Embryonic facial prominence (tissue), 1 donor: ENCODE measurements at regions not wholly inside any gene's neighbourhood (a gene's known extent, or its start where the extent isn't known, plus 50 kb on each side); places are given as distances from the start of the nearest gene placed in this dataset.

Experiments used
- DNase-seq: peaks from one replicate; pipeline ENCODE4 v3.0.0-alpha.2; 2016; ENCODE audit errors: extremely low spot score

DNA sequence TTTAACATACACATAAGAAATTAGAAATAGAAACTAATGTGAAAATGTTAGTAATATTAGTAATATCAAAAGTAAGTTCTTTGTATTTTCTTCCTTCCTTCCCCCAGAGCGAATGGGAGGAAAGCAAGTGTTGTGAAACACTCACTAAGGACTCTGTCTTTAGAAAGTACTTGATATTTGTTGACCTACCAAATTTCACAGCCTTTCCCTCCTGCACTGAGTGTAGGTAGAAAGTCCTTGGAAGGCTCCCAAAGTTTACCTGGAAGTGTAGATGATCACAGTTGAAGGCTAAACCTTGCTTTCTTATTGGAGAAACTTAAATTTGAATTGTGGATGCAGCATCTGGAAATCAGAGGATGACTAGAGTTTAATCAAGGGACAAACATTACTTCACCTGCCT is 1459.5 kb upstream of the SPRY2 start:
- DNase-seq: no peak

DNA sequence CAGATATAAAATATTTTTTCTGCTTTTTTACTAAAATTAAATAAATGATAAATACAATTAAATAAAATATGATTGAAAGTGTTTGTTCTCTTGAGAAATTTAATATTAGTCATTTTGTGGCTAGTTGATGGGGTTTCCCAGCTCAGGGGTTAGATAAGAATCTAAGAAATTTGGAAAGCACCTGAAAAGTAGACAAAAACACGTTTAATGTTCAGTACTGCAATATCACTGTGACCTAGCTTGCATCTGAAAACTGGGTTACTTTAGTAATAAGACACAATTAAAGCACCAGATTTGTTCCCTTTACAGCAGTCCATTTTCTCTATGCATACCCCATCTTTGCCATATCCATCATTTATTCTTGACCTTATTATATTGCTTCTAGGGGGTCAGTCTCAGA is 1454.8 kb upstream of the SPRY2 start:
- DNase-seq: no peak

DNA sequence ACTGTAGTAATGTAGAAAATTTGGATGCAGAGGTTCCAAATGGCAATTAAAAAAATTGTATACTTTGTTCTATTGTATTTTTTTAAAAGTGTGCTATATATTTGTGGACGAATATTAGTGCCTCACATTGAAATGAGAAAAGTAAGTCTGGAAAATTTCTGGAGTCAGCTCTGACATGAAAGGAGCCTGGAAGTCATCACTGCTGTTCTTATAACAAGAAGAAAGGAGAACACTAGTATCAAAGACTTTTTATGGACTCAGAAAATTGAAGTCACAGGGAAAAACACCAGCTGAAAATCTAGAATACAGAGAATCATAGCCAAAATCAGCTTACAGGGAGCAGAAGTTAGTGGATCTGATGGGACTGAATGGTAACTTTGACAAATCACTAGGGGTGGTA is 1450.7 kb upstream of the SPRY2 start:
- no peak for DNase-seq

DNA sequence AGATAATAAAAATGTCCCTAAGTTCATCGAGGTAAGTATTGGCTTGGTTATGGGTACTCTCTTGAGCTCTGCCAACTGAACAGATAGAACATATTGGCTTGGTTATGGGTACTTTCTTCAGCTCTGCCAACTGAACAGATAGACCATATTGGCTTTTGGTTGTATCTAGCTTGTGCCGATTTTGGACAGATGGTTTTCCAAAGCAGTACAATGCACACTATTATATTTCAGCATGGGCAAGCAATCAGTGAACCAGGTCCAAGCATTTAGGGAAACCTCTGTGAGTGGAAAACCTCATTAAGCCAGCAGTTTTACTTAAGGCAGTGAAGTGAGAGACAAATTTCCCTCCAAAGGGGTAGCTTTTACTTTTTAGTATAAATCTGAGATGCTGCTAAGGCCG is 1440.5 kb upstream of the SPRY2 start:
- no peak for DNase-seq

DNA sequence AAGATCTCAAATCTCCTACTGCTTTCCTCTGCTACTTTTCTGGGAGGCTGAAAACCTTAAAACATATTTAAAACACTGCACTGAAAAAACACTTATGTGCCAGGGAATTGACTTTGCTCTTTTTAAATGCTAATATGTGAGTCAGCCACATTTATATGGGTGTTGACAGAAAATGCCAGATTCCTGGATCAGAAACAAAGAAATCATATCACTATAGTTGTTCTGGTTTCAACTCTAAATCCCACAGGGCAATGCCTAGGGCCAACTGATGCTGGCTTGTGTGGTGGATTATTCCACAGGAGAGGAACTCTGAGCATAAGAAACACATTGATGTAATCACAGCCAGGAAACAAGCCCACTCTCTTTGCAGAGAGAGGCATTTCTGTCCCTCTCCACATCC is 1439.0 kb upstream of the SPRY2 start:
- DNase-seq: no peak

DNA sequence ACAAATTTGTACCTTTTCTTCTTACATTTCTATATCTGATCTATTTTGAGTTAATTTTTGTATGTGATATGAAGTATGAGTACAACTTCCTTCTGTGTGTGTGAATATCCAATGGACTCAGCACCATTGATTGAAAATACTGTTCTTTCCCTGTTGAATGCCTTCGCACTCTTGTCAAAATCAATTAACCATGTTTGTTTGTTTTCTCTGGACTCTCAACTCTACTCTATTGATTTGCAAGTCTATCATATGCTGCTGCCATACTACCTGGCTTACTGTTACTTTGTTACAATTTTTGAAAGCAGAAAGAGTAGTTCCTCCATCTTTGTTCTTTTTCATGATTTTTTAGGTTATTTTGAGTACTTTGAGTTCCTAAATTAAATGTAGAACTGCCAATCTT is 1437.4 kb upstream of the SPRY2 start:
- no peak for DNase-seq

DNA sequence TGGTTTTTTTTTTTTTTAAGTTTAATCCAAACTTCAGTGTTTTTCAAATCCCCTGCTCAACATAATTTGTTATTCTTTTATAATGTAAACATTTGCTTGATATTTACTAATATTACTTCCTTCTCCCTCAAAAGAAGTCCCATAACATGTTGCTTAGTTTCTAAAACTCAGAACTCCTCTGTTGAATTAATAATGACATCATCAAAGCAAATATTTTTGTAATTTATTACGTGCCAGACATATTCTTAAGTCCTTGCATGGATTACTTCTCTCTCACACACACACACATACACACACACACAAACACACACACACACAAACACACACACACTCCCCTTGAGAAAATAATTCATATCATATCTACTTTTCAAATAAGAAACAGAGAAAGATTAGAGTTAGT is 1432.3 kb upstream of the SPRY2 start:
- no peak for DNase-seq

DNA sequence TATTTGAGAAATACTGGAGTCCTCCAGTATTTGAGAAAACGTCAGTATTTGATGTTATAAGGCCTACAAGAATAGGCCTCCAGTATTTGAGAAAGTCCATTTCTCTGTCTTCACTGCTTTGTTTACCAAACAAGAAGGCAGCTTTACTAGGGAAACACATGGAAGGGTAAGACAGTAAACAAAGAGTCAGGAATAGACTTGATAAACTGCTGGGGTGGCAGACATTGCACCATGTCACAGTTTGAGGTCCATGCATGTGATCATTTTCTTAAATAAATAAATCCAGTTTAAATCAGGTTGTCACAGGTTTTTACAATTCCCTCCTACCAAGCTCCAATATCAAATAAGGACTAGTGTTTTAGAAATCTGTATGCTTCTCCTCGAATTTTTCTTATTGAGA is 1431.0 kb upstream of the SPRY2 start:
- no peak for DNase-seq

DNA sequence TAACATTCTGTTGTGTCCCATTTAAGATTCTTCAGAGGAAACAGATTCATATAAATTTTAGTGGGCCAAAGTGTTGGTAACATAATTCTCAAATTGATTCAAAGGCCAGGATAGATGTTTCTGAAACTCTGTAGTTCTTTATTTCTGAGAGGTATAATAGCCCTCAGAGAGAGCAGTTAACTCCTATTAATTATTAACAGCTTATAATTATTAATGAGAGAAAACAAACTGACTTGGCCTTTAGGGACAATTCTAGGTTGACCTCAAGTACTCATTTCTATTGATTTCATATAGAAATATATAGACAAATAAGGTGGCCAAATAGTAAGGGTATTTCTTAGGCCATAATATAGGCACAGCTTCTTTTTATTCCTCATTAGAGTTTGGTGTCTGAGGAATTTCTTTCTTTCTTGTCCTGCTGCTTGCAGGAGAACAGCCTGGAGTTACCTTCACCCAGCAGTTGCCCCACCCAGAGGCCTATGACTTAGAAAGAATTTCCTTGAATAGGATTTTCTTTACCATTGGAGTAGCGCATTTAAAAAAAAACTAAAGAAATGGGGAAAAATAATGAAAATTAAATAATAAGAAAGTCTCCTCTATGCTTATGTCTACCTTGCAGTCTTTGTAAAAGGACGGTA is 1430.1 kb upstream of the SPRY2 start:
- no peak for DNase-seq

DNA sequence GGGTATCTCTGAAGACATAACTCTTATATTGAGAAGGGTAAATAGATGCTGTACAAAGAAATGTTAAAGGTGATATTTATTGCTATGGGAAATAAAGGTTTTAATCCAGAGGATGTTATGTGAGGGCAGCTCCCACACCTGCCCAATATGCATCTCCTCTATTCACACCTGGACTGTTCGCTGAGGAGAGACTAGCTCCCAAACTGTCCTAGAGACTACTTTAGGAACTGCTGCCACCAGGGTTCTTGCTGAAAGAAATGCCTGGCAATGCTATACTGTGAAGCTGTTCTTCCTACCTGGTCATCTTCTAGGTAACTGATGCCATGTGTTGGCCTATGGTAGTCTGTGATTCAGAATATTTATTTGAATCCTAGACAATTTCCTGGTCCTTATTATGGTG is 1421.5 kb upstream of the SPRY2 start:
- DNase-seq: no peak

DNA sequence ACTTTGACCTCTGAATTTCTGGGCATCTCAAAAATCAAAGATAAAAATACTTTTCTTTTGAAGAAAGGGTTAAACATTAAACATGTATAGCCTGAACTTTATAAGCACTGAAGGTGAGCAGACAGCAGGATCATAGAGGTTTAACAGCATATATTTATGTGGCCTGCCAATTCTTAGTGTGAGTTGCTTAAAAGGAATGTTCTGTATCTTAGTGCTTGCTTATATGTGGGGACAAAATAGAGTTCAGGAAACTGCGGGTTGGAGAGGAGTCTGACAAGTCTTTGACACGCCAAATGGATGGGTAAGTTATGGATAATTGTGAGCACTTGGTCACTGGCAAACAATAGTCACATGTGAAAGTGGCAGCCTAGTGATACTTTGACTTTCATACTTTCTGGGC is 1419.4 kb upstream of the SPRY2 start:
- DNase-seq: no peak

DNA sequence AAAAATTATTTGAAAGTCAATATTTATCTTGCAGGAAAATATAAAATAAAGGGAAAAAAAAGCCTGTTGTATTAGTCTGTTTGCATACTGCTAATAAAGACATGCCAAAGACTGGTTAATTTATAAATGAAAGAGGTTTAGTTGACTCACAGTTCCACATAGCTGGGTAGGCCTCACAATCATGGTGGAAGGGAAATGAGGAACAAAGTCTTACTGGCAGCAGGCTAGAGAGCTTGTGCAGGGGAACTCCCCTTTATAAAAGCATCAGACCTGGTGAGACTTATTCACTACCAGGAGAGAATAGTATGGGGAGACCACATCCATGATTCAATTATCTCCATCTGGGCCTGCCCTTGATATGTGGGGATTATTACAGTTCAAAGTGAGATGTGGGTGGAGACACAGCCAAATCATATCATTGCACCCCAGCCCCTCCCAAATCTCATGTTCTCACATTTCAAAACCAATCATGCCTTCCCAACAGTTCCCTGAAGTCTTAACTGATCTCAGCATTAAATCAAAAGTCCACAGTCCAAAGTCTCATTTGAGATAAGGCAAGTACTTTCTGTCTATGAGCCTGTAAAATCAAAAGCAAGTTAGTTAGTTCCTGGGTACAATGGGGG is 1416.5 kb upstream of the SPRY2 start:
- no peak for DNase-seq

DNA sequence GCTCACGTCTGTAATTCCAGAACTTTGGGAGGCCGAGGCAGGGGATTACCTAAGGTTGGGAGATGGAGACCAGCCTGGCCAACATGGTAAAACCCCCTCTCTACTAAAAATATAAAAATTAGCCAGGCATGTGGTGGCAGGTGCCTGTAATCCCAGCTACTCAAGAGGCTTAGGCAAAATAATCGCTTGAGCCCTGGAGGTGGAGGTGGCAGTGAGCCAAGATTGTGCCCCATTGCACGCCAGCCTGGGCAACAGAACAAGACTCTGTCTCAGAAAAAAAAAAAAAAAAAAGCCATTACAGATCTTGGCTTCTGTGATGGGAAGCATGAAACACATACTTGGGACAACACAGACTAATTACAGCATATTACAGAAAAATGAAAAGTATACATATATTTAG is 1404.5 kb upstream of the SPRY2 start:
- no peak for DNase-seq

DNA sequence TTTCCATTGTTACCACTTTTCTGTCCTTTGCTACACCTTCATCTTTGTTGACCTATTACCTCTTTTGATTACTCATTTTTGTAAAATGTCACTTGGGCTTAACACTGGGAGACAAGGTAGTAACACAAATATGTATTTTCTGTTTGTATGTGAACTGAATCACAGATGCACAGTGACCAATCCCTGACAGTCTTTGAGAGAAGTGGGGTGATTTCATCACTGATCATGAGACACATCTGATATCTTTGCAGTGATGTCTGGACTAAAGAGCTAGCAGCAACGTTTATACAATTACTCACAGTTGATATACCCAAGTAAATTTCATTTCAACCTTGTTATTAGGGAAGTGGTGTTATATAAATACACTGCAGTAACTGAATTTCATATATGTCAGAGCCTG is 1397.4 kb upstream of the SPRY2 start:
- DNase-seq: no peak

DNA sequence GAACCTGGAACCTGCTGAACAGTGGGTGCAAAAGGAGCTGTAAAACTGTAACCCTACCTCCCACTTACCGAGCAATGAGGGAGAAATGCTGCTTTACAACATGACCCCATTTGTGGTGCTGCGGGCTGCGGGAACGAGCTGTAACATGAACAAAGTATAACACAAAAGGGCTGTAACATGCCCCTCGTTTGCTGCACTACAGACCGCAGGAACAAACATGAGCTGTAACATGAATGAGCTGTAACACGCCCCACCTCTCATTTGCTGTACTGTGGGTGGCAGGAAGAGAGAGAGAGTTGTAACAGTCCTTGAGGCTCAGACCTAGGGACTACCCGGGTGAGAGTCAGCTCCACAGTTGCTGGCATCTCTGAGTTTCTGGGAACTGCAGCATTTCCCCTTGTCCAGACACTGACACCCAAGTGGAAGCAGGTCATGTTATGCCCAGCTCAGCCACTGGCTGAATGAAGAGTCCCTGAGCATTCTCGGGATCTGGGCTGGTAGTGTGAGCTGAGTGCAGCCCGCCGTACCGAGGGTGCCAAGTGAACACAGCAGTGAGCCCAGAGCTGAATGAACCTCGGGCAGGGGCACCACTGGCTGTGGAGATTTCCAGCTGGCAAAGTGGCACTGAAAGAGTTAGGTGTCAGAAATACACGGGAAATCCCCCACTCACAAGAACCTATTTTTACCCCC is 1385.3 kb upstream of the SPRY2 start:
- DNase-seq: no peak

DNA sequence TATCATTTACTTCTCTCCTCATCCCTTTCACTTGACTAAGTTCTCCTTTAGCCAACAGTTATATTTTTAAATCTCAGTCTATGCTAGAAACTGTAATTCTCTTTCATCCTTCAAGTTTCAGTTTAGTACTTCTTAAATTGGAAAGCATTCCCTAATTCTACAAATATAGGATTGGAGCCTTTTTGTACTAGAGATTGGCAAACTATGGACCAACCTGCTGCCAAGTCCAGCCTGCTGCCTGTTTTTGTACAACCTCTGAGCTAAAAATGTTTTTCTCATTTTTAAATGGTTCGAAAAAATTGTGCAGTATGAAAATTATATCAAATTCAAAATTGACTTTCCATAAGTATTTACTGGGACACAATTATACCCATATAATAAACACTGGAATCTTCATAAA is 1381.5 kb upstream of the SPRY2 start:
- DNase-seq: no peak

DNA sequence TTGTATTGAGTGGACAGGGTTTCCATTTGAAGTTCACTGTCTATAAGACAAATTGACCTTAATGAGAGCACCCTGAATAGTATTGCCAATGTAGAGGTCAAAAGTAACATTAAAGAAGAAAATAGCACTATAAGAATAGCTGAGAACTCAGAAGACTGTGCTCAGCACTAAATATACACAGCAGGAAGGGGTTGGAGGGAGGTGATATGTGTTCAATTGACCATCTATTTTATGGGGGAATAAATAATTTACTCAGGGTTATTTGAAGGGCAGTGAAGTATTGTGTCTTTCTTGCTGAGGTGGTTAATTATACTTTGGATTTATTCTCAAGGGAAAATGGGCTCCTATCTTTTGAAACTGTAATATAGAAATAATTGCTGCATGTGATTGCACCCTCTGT is 1380.5 kb upstream of the SPRY2 start:
- no peak for DNase-seq

DNA sequence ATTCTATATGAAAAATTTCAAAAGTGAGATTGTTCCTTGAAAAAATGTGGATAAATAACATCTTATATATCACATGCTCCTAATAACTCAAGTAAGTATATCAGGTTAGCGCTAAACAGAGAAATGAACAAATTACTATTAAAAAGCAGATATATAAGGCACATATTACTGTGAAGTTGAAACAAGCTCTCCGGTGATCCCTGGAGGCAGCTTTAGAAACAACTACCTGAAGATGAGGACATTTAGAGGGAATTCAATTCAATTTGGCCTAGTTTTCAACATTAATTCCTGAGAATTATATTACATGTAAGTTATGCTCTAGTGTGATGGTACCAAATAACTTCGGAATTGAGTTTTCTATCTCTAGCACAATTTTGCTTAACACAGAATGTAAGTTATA is 1373.6 kb upstream of the SPRY2 start:
- no peak for DNase-seq

DNA sequence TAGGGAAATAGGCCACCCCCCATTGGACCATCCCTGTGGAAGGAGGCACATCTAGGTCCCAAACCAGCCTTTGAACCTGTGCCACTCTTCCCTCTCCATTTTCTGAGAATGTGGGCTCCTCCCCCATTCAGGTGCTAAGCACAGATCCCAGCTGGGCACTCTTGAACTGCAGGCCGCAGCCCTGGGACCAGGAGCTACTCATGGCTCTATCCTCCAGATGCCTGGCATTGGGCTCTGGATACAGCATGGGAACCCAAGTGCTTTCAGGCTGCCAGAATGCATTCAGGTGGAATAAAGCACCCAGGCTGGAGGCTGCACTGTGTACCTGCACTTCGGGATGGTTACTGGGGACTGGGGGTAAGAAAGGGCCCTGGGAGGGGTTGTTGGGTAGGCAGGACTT is 1372.3 kb upstream of the SPRY2 start:
- no peak for DNase-seq

DNA sequence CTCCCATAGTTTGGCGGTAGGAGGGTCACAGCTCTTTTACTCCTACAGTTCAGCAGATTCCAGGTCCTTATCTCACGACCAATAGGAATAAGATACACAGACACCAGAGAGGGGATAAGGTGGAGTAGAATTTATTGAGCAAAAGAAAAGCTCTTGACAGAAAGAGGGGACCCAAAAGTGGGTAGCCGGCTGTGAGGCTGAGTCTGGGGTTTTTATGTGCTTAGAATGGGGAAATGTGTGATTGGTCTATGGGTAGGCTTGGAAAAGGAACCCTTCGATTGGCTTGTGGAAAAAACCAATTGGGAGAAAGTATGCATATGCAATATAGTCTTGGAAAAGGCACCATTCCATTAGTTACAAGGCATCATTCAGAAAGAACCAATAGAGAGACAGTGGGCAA is 1356.9 kb upstream of the SPRY2 start:
- DNase-seq: no peak

DNA sequence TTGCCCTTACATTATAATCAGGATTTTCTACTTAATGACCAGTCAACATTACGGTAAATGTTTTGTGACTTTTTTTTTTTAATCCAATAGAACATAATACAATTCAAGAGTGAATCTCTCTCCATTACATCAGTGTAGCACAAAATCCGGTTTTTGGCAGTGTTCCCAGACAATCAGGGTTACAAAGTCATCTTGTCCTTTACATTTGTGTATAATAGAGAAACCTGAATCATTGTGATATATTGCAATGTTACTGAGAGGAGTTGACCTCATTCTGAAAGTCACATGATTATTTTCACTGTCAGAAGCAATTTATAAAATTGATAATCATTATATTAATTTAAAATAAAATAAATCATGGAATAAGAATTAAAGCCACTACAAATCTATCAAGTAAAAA is 1346.0 kb upstream of the SPRY2 start:
- no peak for DNase-seq

DNA sequence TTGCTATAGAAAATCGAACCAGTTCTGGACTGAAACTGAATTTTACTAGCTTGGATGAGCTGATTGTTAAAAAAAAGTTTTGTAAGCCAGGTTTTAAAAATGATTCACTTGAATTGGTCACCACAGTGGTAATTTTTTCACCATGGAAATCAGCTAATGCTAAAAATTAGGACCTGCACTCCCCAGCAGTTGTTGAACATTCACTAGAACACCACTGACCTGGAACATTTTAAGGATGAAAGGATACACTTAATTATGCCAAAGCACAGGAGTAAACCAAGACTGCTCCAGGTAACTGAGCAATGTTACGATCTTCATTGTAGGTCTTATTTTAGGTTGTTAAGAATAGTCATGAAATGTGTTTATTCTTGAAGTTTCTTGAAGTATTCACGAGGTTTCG is 1342.6 kb upstream of the SPRY2 start:
- no peak for DNase-seq

DNA sequence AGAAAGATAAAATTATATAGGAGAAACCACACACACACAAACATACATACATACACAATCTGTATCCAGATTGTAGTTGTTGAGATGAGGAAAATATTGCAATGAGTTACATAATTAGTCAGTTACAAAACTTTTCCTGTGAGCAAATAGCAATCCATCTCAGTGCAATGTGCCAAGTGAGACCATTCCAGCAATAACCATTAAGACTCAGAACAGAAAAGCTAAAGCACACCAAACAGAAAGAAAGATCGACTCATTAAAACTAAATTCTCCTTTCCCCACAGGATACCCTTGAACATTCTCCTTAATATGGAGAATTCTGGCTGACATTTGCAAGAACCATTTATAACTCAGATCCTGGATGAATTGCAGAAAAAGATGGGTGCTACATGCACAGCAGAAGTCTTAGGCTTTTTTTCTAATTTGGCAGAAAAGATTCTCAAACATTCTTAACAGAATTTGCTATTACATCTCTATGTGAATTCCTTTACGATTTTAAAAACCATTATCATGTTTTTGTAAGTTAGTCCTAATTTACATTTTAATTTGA is 1341.2 kb upstream of the SPRY2 start:
- DNase-seq: no peak
